Prostate gland (tissue), 2 donors: ENCODE measurements at regions not wholly inside any gene's neighbourhood (a gene's known extent, or its start where the extent isn't known, plus 50 kb on each side); places are given as distances from the start of the nearest gene placed in this dataset.

Experiments used
- DNase-seq: peaks from one replicate; pipeline ENCODE4 v3.0.0-alpha.2; 2019; ENCODE audit warnings: low spot score
- H3K27ac ChIP-seq, 2 donors: fragments of 200-600 bp; sonication (generic); 2 replicates each; pipeline ENCODE4 v1.5.1; 2017 to 2019
- H3K27me3 ChIP-seq: fragments of 200-600 bp; sonication (generic); replicated peaks from 2 replicates; pipeline ENCODE4 v1.5.1; 2019; ENCODE audit not compliant: insufficient read depth
- H3K36me3 ChIP-seq, 2 donors: fragments of 200-600 bp; sonication (generic); 1 replicate in 1 of 2; 2 replicates in 1 of 2; pipeline versions ENCODE4 v1.5.1 to v1.8.1; 2017 to 2019
- H3K4me1 ChIP-seq: fragments of 200-600 bp; sonication (generic); replicated peaks from 2 replicates; pipeline ENCODE4 v1.5.1; 2019
- H3K4me3 ChIP-seq, 2 donors: fragments of 200-600 bp; sonication (generic); 2 replicates each; pipeline ENCODE4 v1.5.1; 2017 to 2019
- H3K9me3 ChIP-seq: fragments of 200-600 bp; sonication (generic); 2 replicates; pipeline ENCODE4 v1.5.1; 2017
- CTCF ChIP-seq, 4 experiments: fragments of 200-600 bp in 2 of 4; fragments of 450-650 bp in 2 of 4; sonication (generic) in 2 of 4; IDR thresholded peaks; 1 replicate in 3 of 4; 2 replicates in 1 of 4; pipeline ENCODE4 v1.5.1; 2016 to 2019; ENCODE audit warnings: antibody characterized with exemption in 4 of 4, mild to moderate bottlenecking in 2 of 4, moderate library complexity in 2 of 4
- POLR2A ChIP-seq: fragments of 450-650 bp; IDR thresholded peaks from one replicate; pipeline ENCODE4 v1.6.1; 2016; ENCODE audit warnings: antibody characterized with exemption, mild to moderate bottlenecking
- POLR2AphosphoS5 ChIP-seq: sonication (generic); formaldehyde crosslinking; IDR thresholded peaks from one replicate; pipeline ENCODE4 v1.6.1; 2017; ENCODE audit warnings: antibody characterized with exemption
- WGBS: methylation state at CpG from one replicate; pipeline ENCODE4 v1.1.5; 2018; 5-methylcytosine and 5-hydroxymethylcytosine counted together
- intact Hi-C: fragments of 100-400 bp; cut with DNase I; formaldehyde crosslinking; loops from one replicate; pipeline ENCODE4 v1.14.2; 2022

GRCh38 chr6:143616741-143617140 is 61.0 kb upstream of the PHACTR2 start:
- WGBS = 76% methylated on average over 7 of the region's 7 CpGs
- Histone ChIP-seq H3K9me3 (no peaks in the 10 kb centered on the region), H3K36me3 (no peaks in the 10 kb centered on the region), H3K4me3 (no peak overlapping the region), H3K27me3 (no peaks in the 10 kb centered on the region), H3K4me1 (no peaks in the 10 kb centered on the region), H3K27ac (no peak overlapping the region)
- DNase-seq = no peak
- intact Hi-C loops = no loop called here
- TF ChIP-seq CTCF (IDR thresholded peaks at IDR 0.05) (no peak), POLR2A (no peak), POLR2AphosphoS5 (no peak)

- no peak for DNase-seq
- Histone ChIP-seq H3K27ac (no peak overlapping the region), H3K27me3 (no peaks in the 10 kb centered on the region), H3K4me3 (no peak overlapping the region), H3K4me1 (no peaks in the 10 kb centered on the region), H3K36me3 (no peaks in the 10 kb centered on the region), H3K9me3 (no peaks in the 10 kb centered on the region)
- no peak for TF ChIP-seq CTCF (IDR thresholded peaks at IDR 0.05)
- no peak for TF ChIP-seq POLR2AphosphoS5
- TF ChIP-seq POLR2A = no peak
- intact Hi-C loops = no loop called here
- WGBS = 94% methylated on average over 1 of the region's 1 CpG
Measured at GRCh38 chr6:143615785-143616184, 62.0 kb upstream of the PHACTR2 start.

- H3K36me3 ChIP-seq = no peaks in the 10 kb centered on the region
- no peaks in the 10 kb centered on the region for H3K4me1 ChIP-seq
- 68% methylated on average over 1 of the region's 1 CpG for WGBS
- no peak overlapping the region for H3K4me3 ChIP-seq
- H3K27ac ChIP-seq = no peak overlapping the region
- no peaks in the 10 kb centered on the region for H3K27me3 ChIP-seq
- intact Hi-C loops = no loop called here
- TF ChIP-seq POLR2AphosphoS5 (no peak), CTCF (IDR thresholded peaks at IDR 0.05) (no peak), POLR2A (no peak)
- no peaks in the 10 kb centered on the region for H3K9me3 ChIP-seq
- no peak for DNase-seq
Measured at GRCh38 chr6:143614235-143614634, 63.5 kb upstream of the PHACTR2 start.

GRCh38 chr6:143613749-143614148 is 64.0 kb upstream of the PHACTR2 start:
- TF ChIP-seq POLR2A (no peak), CTCF (IDR thresholded peaks at IDR 0.05) (no peak), POLR2AphosphoS5 (no peak)
- intact Hi-C loops = no loop called here
- DNase-seq = no peak
- WGBS = 98% methylated on average over 5 of the region's 5 CpGs
- no peak overlapping the region for H3K27ac ChIP-seq
- no peaks in the 10 kb centered on the region for H3K9me3 ChIP-seq
- no peaks in the 10 kb centered on the region for H3K4me1 ChIP-seq
- no peak overlapping the region for H3K4me3 ChIP-seq
- no peaks in the 10 kb centered on the region for H3K27me3 ChIP-seq
- no peaks in the 10 kb centered on the region for H3K36me3 ChIP-seq

DNA sequence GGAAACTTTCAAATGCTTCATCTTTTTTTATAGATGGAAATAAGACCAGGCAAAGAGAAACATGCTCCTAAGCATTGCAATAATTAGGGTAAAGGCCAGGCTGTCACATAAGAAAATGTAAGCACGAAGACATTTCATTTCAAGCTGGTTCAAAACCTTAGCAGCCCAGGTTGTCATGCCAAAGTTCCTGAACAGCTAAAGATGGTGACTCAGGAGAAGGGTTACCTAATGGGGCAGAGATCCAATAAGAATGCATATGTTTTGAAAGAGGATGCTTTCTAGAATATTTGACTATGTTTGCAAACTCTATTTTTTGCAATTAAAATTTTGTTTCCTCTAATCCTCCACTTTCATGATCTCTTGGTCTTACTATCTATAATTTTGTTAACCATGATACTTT is 65.6 kb upstream of the PHACTR2 start:
- intact Hi-C loops = no loop called here
- Histone ChIP-seq H3K4me3 (no peak overlapping the region), H3K9me3 (no peaks in the 10 kb centered on the region), H3K36me3 (no peaks in the 10 kb centered on the region), H3K4me1 (no peaks in the 10 kb centered on the region), H3K27me3 (no peaks in the 10 kb centered on the region), H3K27ac (no peak overlapping the region)
- WGBS = 89% methylated on average over 1 of the region's 1 CpG
- no peak for DNase-seq
- TF ChIP-seq CTCF (IDR thresholded peaks at IDR 0.05) = no peak
